SK-N-SH (cell line): ENCODE measurements at regions not wholly inside any gene's neighbourhood (a gene's known extent, or its start where the extent isn't known, plus 50 kb on each side); places are given as distances from the start of the nearest gene placed in this dataset.

Source experiments
- CTCF ChIA-PET: fragments of 300-600, 350-600 bp; formaldehyde crosslinking; extraction: SDS; loops from one replicate; lab custom pipeline; 2021; lab: Yijun Ruan, JAX
- POLR2A ChIA-PET: fragments of 350-600 bp; sonication (Branson Sonifier 250); formaldehyde crosslinking; extraction: SDS; loops from one replicate; lab custom pipeline; 2020; ENCODE audit warnings: antibody characterized with exemption, inconsistent platforms; lab: Yijun Ruan, JAX
- DNase-seq: peaks from one replicate; pipeline ENCODE4 v3.0.0; 2012
- H2AFZ ChIP-seq: fragments of 200-600 bp; sonication (generic); 2 replicates; pipeline ENCODE4 v1.8.1; 2016; ENCODE audit warnings: antibody characterized with exemption, mild to moderate bottlenecking, low read depth
- H3F3A ChIP-seq: fragments of 200-600 bp; sonication (generic); replicated peaks from 2 replicates; pipeline ENCODE3; 2016; ENCODE audit warnings: antibody characterized with exemption, mild to moderate bottlenecking; ENCODE audit not compliant: insufficient read depth
- H3K27ac ChIP-seq, 2 experiments: fragments of 200-500 bp in 1 of 2; fragments of 200-600 bp in 1 of 2; sonication (Bioruptor generic) in 1 of 2; sonication (generic), shearing (Covaris generic) in 1 of 2; 2 replicates each; pipeline versions ENCODE4 v1.5.1 to v1.6.1; 2014 to 2016; ENCODE audit warnings: low read depth in 2 of 2, inconsistent platforms in 1 of 2, low read length in 1 of 2, mild to moderate bottlenecking in 1 of 2, mixed read lengths in 1 of 2
- H3K27me3 ChIP-seq: fragments of 200-600 bp; sonication (generic), shearing (Covaris generic); 2 replicates; pipeline ENCODE4 v1.6.1; 2016; ENCODE audit warnings: mixed run types; ENCODE audit not compliant: insufficient read depth
- H3K36me3 ChIP-seq, 2 experiments: fragments of 200-500 bp in 1 of 2; fragments of 200-600 bp in 1 of 2; sonication (Bioruptor generic) in 1 of 2; sonication (generic) in 1 of 2; replicated peaks in 1 of 2; 2 replicates each; pipeline versions ENCODE3 to v1.5.1; 2014 to 2016; ENCODE audit warnings: low read length in 1 of 2, mild to moderate bottlenecking in 1 of 2; ENCODE audit not compliant: insufficient read depth in 2 of 2, control insufficient read depth in 1 of 2
- H3K4me1 ChIP-seq, 2 experiments: fragments of 200-500 bp in 1 of 2; fragments of 200-600 bp in 1 of 2; sonication (Bioruptor generic) in 1 of 2; sonication (generic), shearing (Covaris generic) in 1 of 2; 2 replicates each; pipeline versions ENCODE4 v1.5.1 to v1.6.1; 2014 to 2016; ENCODE audit warnings: low read depth in 1 of 2, low read length in 1 of 2, mixed run types in 1 of 2; ENCODE audit not compliant: insufficient read depth in 2 of 2, control insufficient read depth in 1 of 2
- H3K4me2 ChIP-seq: fragments of 200-600 bp; sonication (generic), shearing (Covaris generic); 2 replicates; pipeline ENCODE4 v1.6.1; 2017; ENCODE audit warnings: mixed run types
- H3K4me3 ChIP-seq, 2 experiments: fragments of 200-500 bp in 1 of 2; fragments of 200-600 bp in 1 of 2; sonication (Bioruptor generic) in 1 of 2; sonication (generic), shearing (Covaris generic) in 1 of 2; 2 replicates each; pipeline versions ENCODE4 v1.5.1 to v1.8.1; 2014 to 2016; ENCODE audit warnings: low read depth in 2 of 2, inconsistent platforms in 1 of 2, low read length in 1 of 2, mild to moderate bottlenecking in 1 of 2, mixed read lengths in 1 of 2, moderate library complexity in 1 of 2
- H3K79me2 ChIP-seq: fragments of 200-600 bp; sonication (generic); 2 replicates; pipeline ENCODE4 v1.8.1; 2017; ENCODE audit warnings: mild to moderate bottlenecking; ENCODE audit not compliant: insufficient read depth
- H3K9ac ChIP-seq: fragments of 200-600 bp; sonication (generic); 2 replicates; pipeline ENCODE4 v1.6.1; 2017; ENCODE audit warnings: mixed run types
- H3K9me2 ChIP-seq: fragments of 200-600 bp; sonication (generic); 2 replicates; pipeline ENCODE4 v1.6.1; 2017; ENCODE audit warnings: mixed run types
- H3K9me3 ChIP-seq: fragments of 200-600 bp; sonication (generic); 2 replicates; pipeline ENCODE4 v1.6.1; 2017; ENCODE audit warnings: mixed run types, mild to moderate bottlenecking, moderate library complexity
- H4K20me1 ChIP-seq: fragments of 200-600 bp; sonication (generic); 2 replicates; pipeline ENCODE4 v1.6.1; 2017; ENCODE audit warnings: mild to moderate bottlenecking, mixed run types; ENCODE audit not compliant: insufficient read depth
- ELF1 ChIP-seq: IDR thresholded peaks from 2 replicates; pipeline ENCODE4 v1.4.0; 2012
- FOSL2 ChIP-seq: IDR thresholded peaks from 2 replicates; pipeline ENCODE4 v1.4.0; 2012; ENCODE audit warnings: low read depth, mild to moderate bottlenecking, moderate library complexity, borderline replicate concordance
- FOXM1 ChIP-seq: IDR thresholded peaks from 2 replicates; pipeline ENCODE4 v1.4.0; 2012; ENCODE audit warnings: low read depth, mild to moderate bottlenecking
- MAX ChIP-seq: IDR thresholded peaks from 2 replicates; pipeline ENCODE4 v1.4.0; 2012; ENCODE audit warnings: low read depth
- MEF2A ChIP-seq: IDR thresholded peaks from 2 replicates; pipeline ENCODE4 v1.4.0; 2012; ENCODE audit warnings: low read depth, borderline replicate concordance
- MXI1 ChIP-seq: IDR thresholded peaks from 2 replicates; pipeline ENCODE4 v1.6.1; 2012; ENCODE audit warnings: mild to moderate bottlenecking, low read depth, low read length, improper control_type of control experiment
- NFIC ChIP-seq: IDR thresholded peaks from 2 replicates; pipeline ENCODE4 v1.4.0; 2012; ENCODE audit warnings: borderline replicate concordance
- NRF1 ChIP-seq: IDR thresholded peaks from 2 replicates; pipeline ENCODE4 v1.6.1; 2012; ENCODE audit warnings: low read depth, mild to moderate bottlenecking, low read length
- RCOR1 ChIP-seq: fragments of 150-350 bp; IDR thresholded peaks from 2 replicates; pipeline ENCODE4 v1.6.1; 2017; ENCODE audit warnings: antibody characterized with exemption, low read length
- RFX5 ChIP-seq: IDR thresholded peaks from 2 replicates; pipeline ENCODE4 v1.6.1; 2012; ENCODE audit warnings: mild to moderate bottlenecking, improper control_type of control experiment, low read length
- RXRA ChIP-seq: IDR thresholded peaks from 2 replicates; pipeline ENCODE4 v1.4.0; 2012; ENCODE audit warnings: low read depth, mild to moderate bottlenecking, borderline replicate concordance
- SMC3 ChIP-seq: IDR thresholded peaks from 2 replicates; pipeline ENCODE4 v1.6.1; 2012; ENCODE audit warnings: low read depth, low read length, improper control_type of control experiment
- TAF1 ChIP-seq: IDR thresholded peaks from 2 replicates; pipeline ENCODE4 v1.6.1; 2012; ENCODE audit warnings: low read depth, mild to moderate bottlenecking, low read length, moderate library complexity, borderline replicate concordance
- TCF12 ChIP-seq: IDR thresholded peaks from 2 replicates; pipeline ENCODE4 v1.4.0; 2012
- USF1 ChIP-seq: IDR thresholded peaks from 2 replicates; pipeline ENCODE4 v1.4.0; 2012; ENCODE audit warnings: low read depth, borderline replicate concordance
- USF2 ChIP-seq: fragments of 150-350 bp; IDR thresholded peaks from 2 replicates; pipeline ENCODE4 v1.6.1; 2017; ENCODE audit warnings: antibody characterized with exemption, low read length, low read depth, borderline replicate concordance
- WGBS: methylation state at CpG from one replicate; pipeline ENCODE4 v1.1.6; 2017; ENCODE audit warnings: low lambda C conversion rate; 5-methylcytosine and 5-hydroxymethylcytosine counted together

GRCh38 chr18:77714716-77715115, 465.1 kb downstream of the GALR1 start:
- no peaks in the 10 kb centered on the region for H3K36me3 ChIP-seq
- TF ChIP-seq RFX5 = no peak
- TF ChIP-seq MEF2A = no peak
- no peak for TF ChIP-seq ELF1
- TF ChIP-seq NRF1 = no peak
- TF ChIP-seq RCOR1 = no peak
- no peak for TF ChIP-seq MXI1
- TF ChIP-seq USF2 = no peak
- no peak for TF ChIP-seq NFIC
- no peak for TF ChIP-seq USF1
- TF ChIP-seq RXRA = no peak
- no peak for TF ChIP-seq SMC3
- TF ChIP-seq TAF1 = no peak
- no peak overlapping the region for H2AFZ ChIP-seq
- no peak overlapping the region for H3K9ac ChIP-seq
- H3K9me3 ChIP-seq = no peaks in the 10 kb centered on the region
- no peak overlapping the region for H3K4me3 ChIP-seq
- no peak for DNase-seq
- no peak overlapping the region for H3K27ac ChIP-seq
- H3K9me2 ChIP-seq = no peaks in the 10 kb centered on the region
- ChIA-PET CTCF (interaction anchor here (1.3 to 2.1 kb wide), 2 partner anchors 8 to 35 kb away, joined by 3 to 6 read pairs; no protein-coding TSS in a partner anchor), POLR2A (no interaction called here)
- H3K27me3 ChIP-seq = no peaks in the 10 kb centered on the region
- no peaks in the 10 kb centered on the region for H3K79me2 ChIP-seq
- no peaks in the 10 kb centered on the region for H4K20me1 ChIP-seq
- 3% methylated on average over 4 of the region's 8 CpGs for WGBS
- no peaks in the 10 kb centered on the region for H3F3A ChIP-seq
- no peak overlapping the region for H3K4me2 ChIP-seq
- no peaks in the 10 kb centered on the region for H3K4me1 ChIP-seq

- H3K4me3 ChIP-seq = no peak overlapping the region
- no peaks in the 10 kb centered on the region for H3K9me3 ChIP-seq
- ChIA-PET CTCF (interaction anchor here (1.3 to 2.1 kb wide), 2 partner anchors 10 to 33 kb away, joined by 3 to 6 read pairs; no protein-coding TSS in a partner anchor), POLR2A (no interaction called here)
- H4K20me1 ChIP-seq = no peaks in the 10 kb centered on the region
- H3K79me2 ChIP-seq = no peaks in the 10 kb centered on the region
- H2AFZ ChIP-seq = no peak overlapping the region
- H3F3A ChIP-seq = no peaks in the 10 kb centered on the region
- no peak for TF ChIP-seq TCF12
- no peak for TF ChIP-seq ELF1
- TF ChIP-seq FOXM1 = no peak
- no peak for TF ChIP-seq MAX
- TF ChIP-seq NRF1 = no peak
- TF ChIP-seq USF1 = no peak
- TF ChIP-seq FOSL2 = no peak
- TF ChIP-seq TAF1 = no peak
- WGBS = 6% methylated on average over 4 of the region's 5 CpGs
- H3K36me3 ChIP-seq = no peaks in the 10 kb centered on the region
- H3K9ac ChIP-seq = no peak overlapping the region
- H3K27me3 ChIP-seq = no peaks in the 10 kb centered on the region
- H3K27ac ChIP-seq = no peak overlapping the region
- H3K9me2 ChIP-seq = no peaks in the 10 kb centered on the region
- no peaks in the 10 kb centered on the region for H3K4me1 ChIP-seq
- H3K4me2 ChIP-seq = no peak overlapping the region
- no peak for DNase-seq
Observed at GRCh38 chr18:77716282-77716681, 466.6 kb downstream of the GALR1 start.
